ENCODE measurements at regions not wholly inside any gene's neighbourhood (a gene's known extent, or its start where the extent isn't known, plus 50 kb on each side); places are given as distances from the start of the nearest gene placed in this dataset.

DNA sequence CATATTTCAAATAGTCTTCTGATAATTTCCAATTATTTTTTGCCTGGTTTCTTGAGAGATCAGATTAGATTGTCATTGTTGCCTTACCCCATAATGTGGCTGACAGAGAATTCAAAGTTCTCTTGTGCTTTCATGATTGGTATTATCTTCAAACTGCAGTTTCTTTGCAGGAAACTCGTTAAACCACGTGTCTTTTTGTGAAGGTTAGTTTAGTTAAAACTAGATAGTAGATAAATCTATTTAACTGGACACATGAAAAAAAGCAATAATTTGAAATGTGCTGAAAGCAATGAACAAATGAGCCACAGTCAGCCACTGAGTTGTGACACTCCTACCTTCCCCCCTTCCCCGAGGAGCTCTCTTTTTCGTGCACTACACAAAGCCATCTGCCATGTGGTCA is 327.5 kb upstream of the UMPS start:
- intact Hi-C loops (cut with DNase I; ENCODE audit: low total_unique reads) = loop anchor here (5.0 kb wide), 1 partner anchor 1010 kb away; no protein-coding TSS in a partner anchor
- no peak overlapping the region for H3K4me3 ChIP-seq (ENCODE audit: low read depth, poor library complexity, severe bottlenecking)
- 79 to 82% methylated on average over 4 of the region's 4 CpGs for WGBS, 2 donors
- DNase-seq (ENCODE audit: low spot score in 2 of 2) = no peak
- no peak for TF ChIP-seq CTCF (IDR thresholded peaks at IDR 0.05)
- TF ChIP-seq POLR2A (IDR thresholded peaks at IDR 0.05) = no peak

DNA sequence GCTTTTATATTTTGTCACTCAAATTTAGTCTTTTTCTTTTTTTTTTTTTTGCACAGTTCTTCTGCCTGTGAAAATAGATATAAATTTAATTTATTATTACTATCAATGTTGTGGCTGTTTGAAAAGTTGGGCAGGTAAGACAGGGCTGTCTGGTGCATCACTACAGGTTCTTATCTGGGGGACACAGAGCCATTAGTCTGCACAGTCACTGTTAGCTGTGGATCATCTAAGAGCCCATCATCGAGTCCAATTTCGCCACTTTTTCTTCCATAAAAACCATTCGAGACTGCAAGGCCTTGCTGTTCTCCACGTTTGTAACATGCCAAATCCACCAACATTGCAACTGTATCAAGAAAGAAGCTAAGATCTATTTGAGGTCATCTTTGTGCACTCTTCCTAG is 325.6 kb upstream of the UMPS start:
- intact Hi-C loops (cut with DNase I; ENCODE audit: low total_unique reads) = loop anchor here (5.0 kb wide), 1 partner anchor 1008 kb away; no protein-coding TSS in a partner anchor
- no peak overlapping the region for H3K4me3 ChIP-seq (ENCODE audit: low read depth, poor library complexity, severe bottlenecking)
- DNase-seq (ENCODE audit: low spot score in 2 of 2) = no peak
- 85 to 86% methylated on average over 4 of the region's 4 CpGs for WGBS, 2 donors
- TF ChIP-seq POLR2A (IDR thresholded peaks at IDR 0.05) = no peak
- TF ChIP-seq CTCF (IDR thresholded peaks at IDR 0.05) = no peak

DNA sequence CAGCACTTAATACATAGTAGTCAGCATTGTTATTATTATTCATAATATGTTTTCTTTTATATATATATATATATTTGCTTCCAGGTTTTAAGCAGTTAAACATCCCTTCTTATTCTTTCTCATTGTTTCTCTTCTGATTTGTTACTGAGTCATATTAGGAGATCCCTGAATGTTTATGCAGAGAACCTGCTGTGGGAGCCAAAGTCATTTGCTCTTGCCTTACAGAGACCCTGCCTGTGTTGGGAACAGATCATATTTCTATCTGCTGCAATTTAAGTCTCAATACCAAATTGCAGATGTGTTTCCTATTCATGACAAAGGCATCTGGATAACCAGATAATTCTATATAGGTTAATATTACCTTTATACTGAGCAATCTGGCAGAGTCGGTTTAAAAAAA is 323.0 kb upstream of the UMPS start:
- no peak for DNase-seq (ENCODE audit: low spot score in 2 of 2)
- H3K4me3 ChIP-seq (ENCODE audit: low read depth, poor library complexity, severe bottlenecking) = no peak overlapping the region
- TF ChIP-seq POLR2A (IDR thresholded peaks at IDR 0.05) = no peak
- TF ChIP-seq CTCF (IDR thresholded peaks at IDR 0.05) = no peak
- intact Hi-C loops (cut with DNase I; ENCODE audit: low total_unique reads) = no loop called here
- 92 to 98% methylated on average over 1 of the region's 1 CpG for WGBS, 2 donors

DNA sequence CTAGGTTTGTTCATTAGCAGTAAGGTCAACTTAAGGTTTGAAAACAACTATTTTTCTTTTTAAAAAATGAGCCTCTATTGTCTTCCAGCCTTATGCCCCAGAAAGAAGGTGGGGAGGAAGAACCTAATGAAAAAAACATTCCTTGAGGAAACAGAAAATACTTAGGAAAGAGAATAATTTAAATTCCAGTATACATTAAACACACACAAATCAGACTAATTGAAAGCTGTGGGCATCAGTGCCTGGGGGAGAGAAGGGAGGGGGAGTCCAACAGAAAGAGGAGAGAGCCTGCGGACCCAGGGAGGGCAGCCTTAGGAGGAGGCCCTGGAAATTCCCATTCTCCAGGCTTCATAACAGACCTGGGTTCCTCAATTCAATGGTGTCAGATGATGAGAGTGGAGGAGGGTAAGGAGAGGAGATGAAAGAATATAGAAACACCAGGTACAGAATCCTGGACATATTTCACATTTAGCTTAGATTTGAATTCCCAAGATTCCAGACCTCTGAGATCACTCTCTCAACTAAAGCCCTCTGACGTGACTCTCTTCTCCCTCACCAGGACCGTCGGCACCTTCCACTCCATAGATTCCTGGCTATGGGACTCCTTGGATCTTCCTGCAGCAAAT is 320.5 kb upstream of the UMPS start:
- no peak overlapping the region for H3K4me3 ChIP-seq (ENCODE audit: low read depth, poor library complexity, severe bottlenecking)
- TF ChIP-seq CTCF (IDR thresholded peaks at IDR 0.05) (no peak), POLR2A (IDR thresholded peaks at IDR 0.05) (no peak)
- no peak for DNase-seq (ENCODE audit: low spot score in 2 of 2)
- intact Hi-C loops (cut with DNase I; ENCODE audit: low total_unique reads) = no loop called here
- WGBS, 2 donors = 92 to 95% methylated on average over 4 of the region's 4 CpGs

DNA sequence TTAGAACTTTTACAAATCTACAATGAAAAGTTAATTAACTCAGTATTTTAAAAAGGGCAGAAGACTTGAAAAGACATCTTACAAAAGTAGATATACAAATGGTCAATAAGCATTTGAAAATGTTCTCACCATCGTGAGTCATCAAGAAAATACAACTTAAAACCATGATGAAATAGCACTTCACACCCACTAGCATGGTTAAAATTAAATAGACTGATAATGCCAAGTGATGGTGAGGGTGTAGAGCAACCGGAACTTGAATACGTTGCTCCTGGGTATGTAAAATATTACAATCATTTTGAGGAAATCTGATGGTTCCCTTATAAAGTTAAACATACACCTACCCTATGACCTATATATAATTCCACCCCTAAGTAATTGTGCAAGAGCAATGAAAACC is 319.8 kb upstream of the UMPS start:
- DNase-seq (ENCODE audit: low spot score in 2 of 2) = no peak
- no peak for TF ChIP-seq POLR2A (IDR thresholded peaks at IDR 0.05)
- no peak for TF ChIP-seq CTCF (IDR thresholded peaks at IDR 0.05)
- no peak overlapping the region for H3K4me3 ChIP-seq (ENCODE audit: low read depth, poor library complexity, severe bottlenecking)
- intact Hi-C loops (cut with DNase I; ENCODE audit: low total_unique reads) = no loop called here
- WGBS, 2 donors = 89 to 95% methylated on average over 3 of the region's 3 CpGs

GRCh38 chr3:124411728-124412127 is 318.5 kb upstream of the UMPS start:
- DNase-seq (ENCODE audit: low spot score in 2 of 2) = no peak
- H3K4me3 ChIP-seq (ENCODE audit: low read depth, poor library complexity, severe bottlenecking) = no peak overlapping the region
- intact Hi-C loops (cut with DNase I; ENCODE audit: low total_unique reads) = no loop called here
- TF ChIP-seq POLR2A (IDR thresholded peaks at IDR 0.05) (no peak), CTCF (IDR thresholded peaks at IDR 0.05) (no peak)
